ENCODE measurements at regions not wholly inside any gene's neighbourhood (a gene's known extent, or its start where the extent isn't known, plus 50 kb on each side); places are given as distances from the start of the nearest gene placed in this dataset.

GRCh38 chr13:79937771-79938216 lies 403.1 kb downstream of the SPRY2 start:
- BruUV-seq (replicated peaks) = no TSS peak
- H2AK5ac ChIP-seq (ENCODE audit: low read depth, low read length) = peak overlapping the region; percentile 82
- TF ChIP-seq CTCF (conservative IDR thresholded peaks at IDR 0.05; ENCODE audit: low read depth, low read length) = no peak
- TF ChIP-seq MAZ (IDR thresholded peaks at IDR 0.05; ENCODE audit: borderline replicate concordance, low read depth, low read length) = no peak
- TF ChIP-seq RCOR1 (IDR thresholded peaks at IDR 0.05; ENCODE audit: insufficient replicate concordance, low read length) = no peak
- TF ChIP-seq POLR2A (IDR thresholded peaks at IDR 0.05; ENCODE audit: low read depth, low read length) = no peak
- TF ChIP-seq ELK1 (IDR thresholded peaks at IDR 0.05; ENCODE audit: borderline replicate concordance, low read depth, low read length) = no peak
- TF ChIP-seq CEBPB (IDR thresholded peaks at IDR 0.05; ENCODE audit: low read depth, low read length) = no peak
- TF ChIP-seq NFE2L2 (IDR thresholded peaks at IDR 0.05; ENCODE audit: low read depth, low read length) = no peak
- no peak for TF ChIP-seq MAFK (IDR thresholded peaks at IDR 0.05; ENCODE audit: low read depth, low read length)
- TF ChIP-seq USF2 (IDR thresholded peaks at IDR 0.05; ENCODE audit: low read depth, low read length) = no peak
- TF ChIP-seq MXI1 (IDR thresholded peaks at IDR 0.05; ENCODE audit: borderline replicate concordance, low read depth, low read length) = no peak
- TF ChIP-seq BHLHE40 (IDR thresholded peaks at IDR 0.05; ENCODE audit: low read depth, low read length) = no peak
- peak overlapping the region; percentile 90 for H4K91ac ChIP-seq (ENCODE audit: insufficient read depth, low read depth, low read length)
- H2BK120ac ChIP-seq (ENCODE audit: low read depth, low read length) = peak overlapping the region; percentile 89
- 0 out of 2 replicates have a peak, but pooled peaks cover 6% of the 10 kb centered on the region for H3K9me1 ChIP-seq (ENCODE audit: insufficient read depth, low read length)
- ATAC-seq (ENCODE audit: low read depth) (no peak), DNase-seq (no peak)
- H2BK5ac ChIP-seq (ENCODE audit: low read depth, low read length, poor library complexity, severe bottlenecking) = peak overlapping the region; percentile 99
- no peak overlapping the region; the same call in 1 of the 2 replicates for H3K9ac ChIP-seq (ENCODE audit: low read depth, low read length)
- CTCF ChIA-PET = no interaction called here
- POLR2A ChIA-PET (ENCODE audit: unreplicated experiment) = no interaction called here
- peak overlapping the region; percentile 69 for H4K5ac ChIP-seq (ENCODE audit: low read depth, low read length)
- H3K4me2 ChIP-seq (ENCODE audit: low read depth, low read length) = no peak overlapping the region
- H4K8ac ChIP-seq (ENCODE audit: low read depth in 2 of 2, low read length in 2 of 2) = peak overlapping the region; percentile 9 to 80
- H3K36me3 ChIP-seq (ENCODE audit: control insufficient read depth, insufficient read depth, low read length) = no peaks in the 10 kb centered on the region
- peak overlapping the region; percentile 60; the same call in 1 of the 2 replicates for H3K23ac ChIP-seq (ENCODE audit: low read depth, low read length)
- peaks cover 0 to 7% of the 10 kb centered on the region in 2 experiments; a peak in 1 of 4 replicates for H3K79me1 ChIP-seq (ENCODE audit: low read depth in 1 of 2, low read length in 2 of 2)
- H3K27ac ChIP-seq (ENCODE audit: insufficient read depth, low read length) = peak overlapping the region; percentile 44
- peaks cover 20% of the 10 kb centered on the region for H3K4me1 ChIP-seq (ENCODE audit: control insufficient read depth, insufficient read depth, low read length)
- no peaks in the 10 kb centered on the region for H3K9me3 ChIP-seq (ENCODE audit: control insufficient read depth, insufficient read depth, low read length)
- dilution Hi-C loops (cut with HindIII; ENCODE audit: low sequenced_read_pairs, unreplicated experiment) = no loop called here
- H2BK15ac ChIP-seq (ENCODE audit: low read depth, low read length) = peak overlapping the region; percentile 62
- H2AK9ac ChIP-seq (replicated peaks; ENCODE audit: low read depth, low read length, poor library complexity) = peak overlapping the region; percentile 38
- H3K4me3 ChIP-seq (ENCODE audit: insufficient read depth, low read depth, low read length) = no peak overlapping the region
- no peaks in the 10 kb centered on the region for H4K20me1 ChIP-seq (ENCODE audit: insufficient read depth, low read length)
- peak overlapping the region; percentile 77; the same call in 1 of the 2 replicates for H3K56ac ChIP-seq (ENCODE audit: extremely low read depth, insufficient read depth, low read length)
- in situ Hi-C loops (cut with MboI; ENCODE audit: low sequenced_read_pairs) = loop anchor here (10.0 kb wide), 2 partner anchors 153 to 397 kb away; no protein-coding TSS in a partner anchor
- peak overlapping the region; percentile 60 for H2AFZ ChIP-seq (replicated peaks; ENCODE audit: low read length, poor library complexity)
- peak overlapping the region; percentile 99 for H3K18ac ChIP-seq (ENCODE audit: low read depth, low read length)
- peak overlapping the region; percentile 65 for H3K14ac ChIP-seq (replicated peaks; ENCODE audit: low read depth, low read length)
- WGBS, 2 experiments (ENCODE audit: extremely low coverage in 2 of 2, insufficient read length in 1 of 2) = 100% methylated on average over 2 of the region's 3 CpGs; no CpG with 5 or more reads in 1 of the 2 experiments
- H3K27me3 ChIP-seq (ENCODE audit: control insufficient read depth, insufficient read depth, low read length) = no peaks in the 10 kb centered on the region
- peak overlapping the region; percentile 93 for H2BK20ac ChIP-seq (ENCODE audit: low read depth, low read length)
- H3K4ac ChIP-seq (ENCODE audit: low read depth, low read length) = peak overlapping the region; percentile 77
- intact Hi-C loops (cut with micrococcal nuclease) = loop anchor here (2.0 to 5.0 kb wide), 3 partner anchors 111 to 195 kb away; no protein-coding TSS in a partner anchor

Data from IMR-90 (cell line).